NCI-H1417 treated with DMSO at 0.1 percent for 48 hours (cell line): ENCODE measurements at regions not wholly inside any gene's neighbourhood (a gene's known extent, or its start where the extent isn't known, plus 50 kb on each side); places are given as distances from the start of the nearest gene placed in this dataset.

Source experiments
- DNase-seq: peaks from one replicate; lab custom pipeline; 2025; lab: John Stamatoyannopoulos, UW

- DNase-seq: no peak
These were observed 153.0 kb upstream of the NSMCE3 start for GRCh38 chr15:29422606-29423005.

GRCh38 chr15:29420188-29420587 is 150.6 kb upstream of the NSMCE3 start:
- DNase-seq: no peak

GRCh38 chr15:29418931-29419330 is 149.3 kb upstream of the NSMCE3 start:
- no peak for DNase-seq

- DNase-seq: no peak
These were observed 148.6 kb upstream of the NSMCE3 start for GRCh38 chr15:29418178-29418577.

- DNase-seq: no peak
These were observed 141.7 kb upstream of the NSMCE3 start for GRCh38 chr15:29411299-29411698.

GRCh38 chr15:29410338-29410737 is 140.7 kb upstream of the NSMCE3 start:
- DNase-seq: no peak

- no peak for DNase-seq
These were observed 140.3 kb upstream of the NSMCE3 start for GRCh38 chr15:29409890-29410289.

- DNase-seq: no peak
These were observed 135.9 kb upstream of the NSMCE3 start for GRCh38 chr15:29405564-29405963.

GRCh38 chr15:29403772-29404171 is 134.2 kb upstream of the NSMCE3 start:
- DNase-seq: no peak

- DNase-seq: no peak
These were observed 132.0 kb upstream of the NSMCE3 start for GRCh38 chr15:29401644-29402043.

GRCh38 chr15:29400701-29401100 is 131.1 kb upstream of the NSMCE3 start:
- no peak for DNase-seq

GRCh38 chr15:29398907-29399306 is 129.3 kb upstream of the NSMCE3 start:
- DNase-seq: no peak

- DNase-seq: no peak
These were observed 126.7 kb upstream of the NSMCE3 start for GRCh38 chr15:29396176-29396811.

GRCh38 chr15:29393443-29393842 is 123.8 kb upstream of the NSMCE3 start:
- no peak for DNase-seq

- no peak for DNase-seq
These were observed 122.7 kb upstream of the NSMCE3 start for GRCh38 chr15:29392358-29392757.

GRCh38 chr15:29390051-29390450 is 120.4 kb upstream of the NSMCE3 start:
- no peak for DNase-seq

GRCh38 chr15:29386523-29386922 is 116.9 kb upstream of the NSMCE3 start:
- DNase-seq: no peak

- no peak for DNase-seq
These were observed 113.7 kb upstream of the NSMCE3 start for GRCh38 chr15:29383367-29383766.

GRCh38 chr15:29382862-29383261 is 113.2 kb upstream of the NSMCE3 start:
- no peak for DNase-seq

- no peak for DNase-seq
These were observed 110.8 kb upstream of the NSMCE3 start for GRCh38 chr15:29380466-29380865.

- no peak for DNase-seq
These were observed 110.0 kb upstream of the NSMCE3 start for GRCh38 chr15:29379647-29380046.

GRCh38 chr15:29377161-29377560 is 107.5 kb upstream of the NSMCE3 start:
- DNase-seq: no peak

- no peak for DNase-seq
These were observed 107.0 kb upstream of the NSMCE3 start for GRCh38 chr15:29376590-29376989.

- no peak for DNase-seq
These were observed 99.6 kb upstream of the NSMCE3 start for GRCh38 chr15:29369261-29369660.
